DMS 273 (cell line): ENCODE measurements at regions not wholly inside any gene's neighbourhood (a gene's known extent, or its start where the extent isn't known, plus 50 kb on each side); places are given as distances from the start of the nearest gene placed in this dataset.

ENCODE experiments used
- DNase-seq: peaks from one replicate; lab custom pipeline; 2025; ENCODE audit not compliant: unreplicated experiment; lab: John Stamatoyannopoulos, UW

- no peak for DNase-seq
Measured at GRCh38 chr4:38310446-38311043, 350.3 kb downstream of the PTTG2 start.

- no peak for DNase-seq
Measured at GRCh38 chr4:38311495-38312126, 351.4 kb downstream of the PTTG2 start.

GRCh38 chr4:38313175-38313574 lies 350.8 kb upstream of the KLF3 start:
- DNase-seq: no peak

GRCh38 chr4:38313999-38314561 lies 349.9 kb upstream of the KLF3 start:
- no peak for DNase-seq

GRCh38 chr4:38314663-38315062 lies 349.3 kb upstream of the KLF3 start:
- no peak for DNase-seq

- no peak for DNase-seq
Measured at GRCh38 chr4:38315286-38315685, 348.7 kb upstream of the KLF3 start.

GRCh38 chr4:38316045-38316444 lies 348.0 kb upstream of the KLF3 start:
- no peak for DNase-seq

GRCh38 chr4:38317041-38317674 lies 346.8 kb upstream of the KLF3 start:
- no peak for DNase-seq

- peak; percentile 94 for DNase-seq
Measured at GRCh38 chr4:38318737-38319455, 345.1 kb upstream of the KLF3 start.

GRCh38 chr4:38319456-38320342 lies 344.3 kb upstream of the KLF3 start:
- DNase-seq: peak; percentile 94

- no peak for DNase-seq
Measured at GRCh38 chr4:38320343-38320695, 343.7 kb upstream of the KLF3 start.

GRCh38 chr4:38320833-38321232 lies 343.2 kb upstream of the KLF3 start:
- DNase-seq: no peak

- DNase-seq: peak; percentile 71
Measured at GRCh38 chr4:38322714-38323113, 341.3 kb upstream of the KLF3 start.

GRCh38 chr4:38323141-38323641 lies 340.8 kb upstream of the KLF3 start:
- DNase-seq: peak; percentile 47

- no peak for DNase-seq
Measured at GRCh38 chr4:38324861-38325628, 339.0 kb upstream of the KLF3 start.

- DNase-seq: no peak
Measured at GRCh38 chr4:38325629-38325913, 338.4 kb upstream of the KLF3 start.

- DNase-seq: no peak
Measured at GRCh38 chr4:38326499-38326898, 337.5 kb upstream of the KLF3 start.

- DNase-seq: no peak
Measured at GRCh38 chr4:38327174-38327573, 336.8 kb upstream of the KLF3 start.

- no peak for DNase-seq
Measured at GRCh38 chr4:38328989-38329729, 334.8 kb upstream of the KLF3 start.
